Activated CD8-positive, alpha-beta T cell treated with anti-CD3 and anti-CD28 coated beads for 36 hours (primary cell): ENCODE measurements at regions not wholly inside any gene's neighbourhood (a gene's known extent, or its start where the extent isn't known, plus 50 kb on each side); places are given as distances from the start of the nearest gene placed in this dataset.
"Not testable (repeated sequence)": the region's sequence is repeated elsewhere in the genome, so short reads cannot be mapped to it uniquely, and the experiment has no call there.

Source experiments
- ATAC-seq: fragments of 200-7000 bp; cut with Tn5 transposase; one replicate; pipeline ENCODE4 v1.10.0; 2021; ENCODE audit warnings: mild to moderate bottlenecking, moderate library complexity
- CTCF ChIA-PET: fragments of 350-600 bp; sonication (Branson Sonifier 250); formaldehyde crosslinking; loops from one replicate; lab custom pipeline; 2021; ENCODE audit warnings: antibody characterized with exemption; lab: Charles Lee
- POLR2A ChIA-PET: fragments of 350-600 bp; sonication (Branson Sonifier 250); formaldehyde crosslinking; loops from one replicate; lab custom pipeline; 2021; ENCODE audit warnings: antibody characterized with exemption; lab: Charles Lee
- DNase-seq: peaks from one replicate; pipeline ENCODE4 v3.0.0-alpha.2; 2020
- H3K27ac Mint-ChIP-seq: one replicate; pipeline ENCODE4 v1.8.0; 2021; ENCODE audit warnings: mild to moderate bottlenecking, mixed read lengths
- H3K27me3 Mint-ChIP-seq: one replicate; pipeline ENCODE4 v1.8.0; 2021; ENCODE audit warnings: mixed read lengths
- H3K36me3 Mint-ChIP-seq: one replicate; pipeline ENCODE4 v1.8.0; 2021; ENCODE audit warnings: low read depth, mixed read lengths
- H3K4me1 Mint-ChIP-seq: one replicate; pipeline ENCODE4 v1.8.0; 2021; ENCODE audit warnings: low read depth, mixed read lengths
- H3K4me3 Mint-ChIP-seq: one replicate; pipeline ENCODE4 v1.8.0; 2021; ENCODE audit warnings: mild to moderate bottlenecking, moderate library complexity, mixed read lengths
- H3K9me3 Mint-ChIP-seq: one replicate; pipeline ENCODE4 v1.8.0; 2021; ENCODE audit warnings: mixed read lengths
- intact Hi-C: fragments of 100-400 bp; cut with micrococcal nuclease; formaldehyde crosslinking; loops from one replicate; pipeline ENCODE4 v1.10.0; 2022
- TF ChIP-seq, protein P1 (sequence below): fragments of 200-600 bp; IDR thresholded peaks from one replicate; pipeline ENCODE4 v1.8.0; 2022; ENCODE audit warnings: antibody characterized with exemption, mild to moderate bottlenecking

DNA sequence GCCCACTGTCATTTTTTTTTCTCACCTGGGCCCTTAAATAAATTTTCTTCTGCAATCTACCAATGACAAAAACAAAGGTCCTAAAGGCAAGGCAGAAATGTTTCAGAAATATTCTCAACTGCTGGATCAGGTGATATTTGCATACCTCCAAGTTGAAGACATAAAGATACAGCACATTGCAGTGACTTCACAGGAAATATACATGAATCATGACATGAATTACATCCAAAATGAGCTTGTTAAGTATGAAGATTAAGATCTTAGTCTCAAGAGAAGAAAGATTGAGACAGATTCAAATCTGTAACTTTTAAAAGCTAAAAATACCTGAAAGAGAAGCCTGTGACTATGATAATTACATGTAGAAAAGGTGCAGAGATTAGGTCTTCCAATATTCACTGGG is 207.8 kb downstream of the SIPA1L2 start:
- ATAC-seq, result no peak
- intact Hi-C loops, result no loop called here
- ChIA-PET CTCF (no interaction called here), POLR2A (no interaction called here)
- Mint-ChIP-seq H3K27ac (no peak overlapping the region), H3K4me3 (no peak overlapping the region), H3K4me1 (no peaks in the 10 kb centered on the region), H3K9me3 (no peaks in the 10 kb centered on the region), H3K36me3 (no peaks in the 10 kb centered on the region), H3K27me3 (peaks cover 4% of the 10 kb centered on the region)
- DNase-seq, result no peak
- TF ChIP-seq, protein P1, sequence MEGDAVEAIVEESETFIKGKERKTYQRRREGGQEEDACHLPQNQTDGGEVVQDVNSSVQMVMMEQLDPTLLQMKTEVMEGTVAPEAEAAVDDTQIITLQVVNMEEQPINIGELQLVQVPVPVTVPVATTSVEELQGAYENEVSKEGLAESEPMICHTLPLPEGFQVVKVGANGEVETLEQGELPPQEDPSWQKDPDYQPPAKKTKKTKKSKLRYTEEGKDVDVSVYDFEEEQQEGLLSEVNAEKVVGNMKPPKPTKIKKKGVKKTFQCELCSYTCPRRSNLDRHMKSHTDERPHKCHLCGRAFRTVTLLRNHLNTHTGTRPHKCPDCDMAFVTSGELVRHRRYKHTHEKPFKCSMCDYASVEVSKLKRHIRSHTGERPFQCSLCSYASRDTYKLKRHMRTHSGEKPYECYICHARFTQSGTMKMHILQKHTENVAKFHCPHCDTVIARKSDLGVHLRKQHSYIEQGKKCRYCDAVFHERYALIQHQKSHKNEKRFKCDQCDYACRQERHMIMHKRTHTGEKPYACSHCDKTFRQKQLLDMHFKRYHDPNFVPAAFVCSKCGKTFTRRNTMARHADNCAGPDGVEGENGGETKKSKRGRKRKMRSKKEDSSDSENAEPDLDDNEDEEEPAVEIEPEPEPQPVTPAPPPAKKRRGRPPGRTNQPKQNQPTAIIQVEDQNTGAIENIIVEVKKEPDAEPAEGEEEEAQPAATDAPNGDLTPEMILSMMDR, result no peak

DNA sequence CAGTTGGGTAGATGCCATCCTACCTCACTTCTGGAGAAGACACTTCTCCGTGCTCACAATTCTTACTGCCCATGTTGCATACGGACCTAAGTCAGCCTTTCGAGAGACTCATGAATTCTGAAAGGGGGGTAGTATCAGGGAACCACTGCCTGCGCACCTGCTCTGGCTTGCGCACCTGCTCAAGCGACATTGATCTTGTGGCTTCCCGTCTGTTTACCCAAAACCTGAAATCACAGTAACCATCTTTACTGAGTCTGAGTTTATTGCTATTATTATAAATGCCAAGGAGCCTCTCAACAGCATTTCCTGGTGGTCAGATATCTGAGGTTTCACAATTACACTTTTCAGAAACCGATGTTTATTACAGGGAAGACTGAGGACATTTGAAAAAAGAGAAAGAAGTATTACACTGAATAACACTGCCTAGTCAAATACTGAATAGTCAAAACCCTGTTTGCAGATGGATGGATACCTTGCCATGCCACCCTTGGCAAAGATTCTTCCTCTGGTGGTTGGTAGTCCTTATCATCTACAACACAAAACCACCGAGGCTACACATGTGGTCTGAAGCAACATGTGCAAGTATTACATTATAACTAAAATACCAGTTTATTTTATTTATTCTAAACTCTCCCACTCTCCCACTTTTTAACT is 208.7 kb downstream of the SIPA1L2 start:
- Mint-ChIP-seq H3K4me1 (no peaks in the 10 kb centered on the region), H3K27ac (no peak overlapping the region), H3K36me3 (no peaks in the 10 kb centered on the region), H3K4me3 (no peak overlapping the region), H3K27me3 (peaks cover 4% of the 10 kb centered on the region), H3K9me3 (no peaks in the 10 kb centered on the region)
- POLR2A ChIA-PET, result no interaction called here
- TF ChIP-seq, protein P1, result no peak
- CTCF ChIA-PET, result no interaction called here
- no peak for ATAC-seq
- intact Hi-C loops, result no loop called here
- DNase-seq, result no peak

DNA sequence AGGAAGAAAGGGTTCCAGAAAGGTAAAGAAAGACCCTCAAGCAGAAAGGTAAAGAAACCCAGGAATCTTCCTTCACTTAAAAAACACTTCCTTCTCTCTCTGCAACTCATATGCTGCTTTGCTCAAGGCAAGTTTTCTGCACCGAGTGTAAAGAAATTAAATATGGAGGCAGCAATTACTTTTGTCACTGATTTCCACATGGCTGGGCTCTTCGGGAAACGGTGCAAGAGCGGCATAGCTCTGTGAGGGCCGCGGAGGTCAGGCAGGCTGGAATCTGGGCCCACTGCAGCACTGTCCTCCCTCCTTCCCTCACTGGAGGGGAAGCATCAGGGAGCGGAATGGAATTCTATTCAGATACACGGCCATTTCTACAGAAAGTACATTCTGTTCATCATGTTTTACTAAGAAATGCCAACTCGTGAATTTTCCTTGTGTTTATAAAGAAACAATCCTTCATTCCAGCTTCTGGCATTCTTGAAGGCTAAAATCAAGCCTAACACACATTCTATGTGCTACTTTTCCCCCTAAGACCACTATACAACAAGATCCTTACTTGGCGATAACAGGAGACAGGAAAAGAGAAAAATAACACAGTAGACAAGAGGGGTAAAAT is 212.2 kb downstream of the SIPA1L2 start:
- Mint-ChIP-seq H3K36me3 (no peaks in the 10 kb centered on the region), H3K4me1 (no peaks in the 10 kb centered on the region), H3K4me3 (no peak overlapping the region), H3K27ac (no peak overlapping the region), H3K27me3 (peaks cover 4% of the 10 kb centered on the region), H3K9me3 (no peaks in the 10 kb centered on the region)
- no peak for DNase-seq
- ChIA-PET POLR2A (interaction anchor here (1.4 kb wide), 1 partner anchor 10 kb away, joined by 3 read pairs; no protein-coding TSS in a partner anchor), CTCF (no interaction called here)
- TF ChIP-seq, protein P1, result no peak
- intact Hi-C loops, result no loop called here
- ATAC-seq, result no peak

DNA sequence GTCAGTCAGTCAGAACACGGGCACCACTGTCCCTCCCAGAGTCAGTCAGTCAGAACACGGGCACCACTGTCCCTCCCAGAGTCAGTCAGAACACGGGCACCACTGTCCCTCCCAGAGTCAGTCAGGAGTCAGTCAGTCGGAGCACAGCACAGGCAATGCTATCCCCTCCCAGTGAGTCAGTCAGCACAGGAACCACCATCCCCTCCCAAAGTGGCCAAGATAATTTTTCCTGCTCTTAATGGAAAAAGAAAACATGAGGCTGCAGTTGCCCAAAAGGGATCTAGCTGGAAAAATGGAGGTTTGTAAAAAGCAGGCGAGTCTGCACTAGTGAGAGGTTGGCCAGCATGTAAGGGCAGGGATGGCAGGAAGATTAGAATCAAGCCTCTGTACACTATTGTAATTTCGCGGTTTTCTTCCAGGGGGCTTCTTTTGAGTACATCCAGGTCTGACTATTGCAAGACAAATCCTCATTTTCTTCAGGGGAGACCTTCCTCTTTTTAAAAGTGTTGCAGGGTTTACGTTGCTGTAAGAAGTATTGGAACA is 213.8 kb downstream of the SIPA1L2 start:
- H3K4me1 Mint-ChIP-seq, result no peaks in the 10 kb centered on the region
- H3K27me3 Mint-ChIP-seq, result peaks cover 4% of the 10 kb centered on the region
- ATAC-seq (no peak), DNase-seq (no peak)
- H3K27ac Mint-ChIP-seq, result no peak overlapping the region
- ChIA-PET CTCF (no interaction called here), POLR2A (no interaction called here)
- no peaks in the 10 kb centered on the region for H3K36me3 Mint-ChIP-seq
- no peak overlapping the region for H3K4me3 Mint-ChIP-seq
- TF ChIP-seq, protein P1, result no peak
- H3K9me3 Mint-ChIP-seq, result no peaks in the 10 kb centered on the region
- intact Hi-C loops, result no loop called here

DNA sequence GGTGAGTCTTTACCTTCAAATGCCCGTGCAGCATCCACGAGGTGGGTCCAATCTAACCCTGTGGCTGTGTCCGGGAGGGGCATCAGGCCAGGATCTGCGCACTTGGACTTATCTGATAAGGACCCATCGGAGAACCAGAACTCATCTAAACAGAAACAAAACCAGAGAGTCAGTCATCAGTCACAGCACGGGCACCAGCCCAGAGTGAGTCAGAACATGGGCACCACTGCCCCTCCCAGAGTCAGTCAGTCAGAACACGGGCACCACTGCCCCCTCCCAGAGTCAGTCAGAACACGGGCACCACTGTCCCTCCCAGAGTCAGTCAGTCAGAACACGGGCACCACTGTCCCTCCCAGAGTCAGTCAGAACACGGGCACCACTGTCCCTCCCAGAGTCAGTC is 214.5 kb downstream of the SIPA1L2 start:
- CTCF ChIA-PET, H3K27me3 Mint-ChIP-seq, H3K9me3 Mint-ChIP-seq: not testable (repeated sequence)

More for the DNA sequence above, 214.5 kb downstream of the SIPA1L2 start:
- H3K4me3 Mint-ChIP-seq, DNase-seq, H3K4me1 Mint-ChIP-seq, POLR2A ChIA-PET, ATAC-seq, H3K27ac Mint-ChIP-seq, intact Hi-C loops, H3K36me3 Mint-ChIP-seq: not testable (repeated sequence)
